Keratinocyte (primary cell): ENCODE measurements at regions not wholly inside any gene's neighbourhood (a gene's known extent, or its start where the extent isn't known, plus 50 kb on each side); places are given as distances from the start of the nearest gene placed in this dataset.

Experiments used
- DNase-seq: peaks from one replicate; pipeline ENCODE4 v3.0.0-alpha.2; 2011; ENCODE audit warnings: low read depth, missing footprints, low spot score
- FAIRE-seq: peaks from 2 replicates; lab custom pipeline; 2011; peaks lifted over from hg19 to GRCh38; lab: Jason Lieb, UNC
- H2AFZ ChIP-seq: 2 replicates; pipeline ENCODE4 v1.6.0; 2012; ENCODE audit warnings: low read length, control low read depth, inconsistent platforms; ENCODE audit not compliant: control insufficient read depth
- H3K27ac ChIP-seq: 2 replicates; pipeline ENCODE4 v1.5.1; 2011; ENCODE audit warnings: low read length; ENCODE audit not compliant: control insufficient read depth, insufficient read depth
- H3K27me3 ChIP-seq: 3 replicates; pipeline ENCODE4 v1.6.0; 2011; ENCODE audit warnings: low read length; ENCODE audit not compliant: control insufficient read depth, insufficient read depth; ENCODE audit errors: extremely low read depth
- H3K36me3 ChIP-seq, 2 experiments: 2 replicates in 1 of 2; 3 replicates in 1 of 2; pipeline ENCODE4 v1.5.1; 2011; ENCODE audit warnings: low read length in 2 of 2, mild to moderate bottlenecking in 1 of 2; ENCODE audit not compliant: control insufficient read depth in 2 of 2, insufficient read depth in 2 of 2; ENCODE audit errors: extremely low read depth in 1 of 2
- H3K4me1 ChIP-seq: 3 replicates; pipeline ENCODE4 v1.5.1; 2011; ENCODE audit warnings: low read length; ENCODE audit not compliant: control insufficient read depth, insufficient read depth; ENCODE audit errors: extremely low read depth
- H3K4me2 ChIP-seq: 3 replicates; pipeline ENCODE4 v1.6.0; 2011; ENCODE audit warnings: low read depth, low read length; ENCODE audit not compliant: control insufficient read depth, insufficient read depth; ENCODE audit errors: extremely low read depth
- H3K4me3 ChIP-seq, 3 experiments: fragments of 200-600 bp in 1 of 3; sonication (generic) in 1 of 3; 2 replicates in 2 of 3; 3 replicates in 1 of 3; pipeline ENCODE4 v1.5.1; 2011 to 2016; ENCODE audit warnings: low read length in 3 of 3, mild to moderate bottlenecking in 3 of 3, control low read depth in 2 of 3, inconsistent platforms in 1 of 3, low read depth in 1 of 3, mixed read lengths in 1 of 3, mixed run types in 1 of 3, moderate library complexity in 1 of 3; ENCODE audit not compliant: control insufficient read depth in 2 of 3, insufficient read depth in 2 of 3; ENCODE audit errors: extremely low read depth in 1 of 3
- H3K79me2 ChIP-seq: 2 replicates; pipeline ENCODE4 v1.6.0; 2012; ENCODE audit warnings: low read length; ENCODE audit not compliant: control insufficient read depth, insufficient read depth
- H3K9ac ChIP-seq: 3 replicates; pipeline ENCODE4 v1.6.0; 2011; ENCODE audit warnings: low read length; ENCODE audit not compliant: control insufficient read depth, insufficient read depth; ENCODE audit errors: extremely low read depth
- H3K9me1 ChIP-seq: 3 replicates; pipeline ENCODE4 v1.6.0; 2011; ENCODE audit warnings: low read length; ENCODE audit not compliant: control insufficient read depth, insufficient read depth; ENCODE audit errors: extremely low read depth
- H3K9me3 ChIP-seq: 2 replicates; pipeline ENCODE4 v1.5.1; 2012; ENCODE audit warnings: low read depth, low read length; ENCODE audit not compliant: control insufficient read depth
- H4K20me1 ChIP-seq: 3 replicates; pipeline ENCODE4 v1.6.0; 2011; ENCODE audit warnings: low read length; ENCODE audit not compliant: control insufficient read depth, insufficient read depth; ENCODE audit errors: extremely low read depth
- EZH2 ChIP-seq: IDR thresholded peaks from one replicate; pipeline ENCODE4 v1.6.1; 2012; ENCODE audit warnings: inconsistent platforms, mild to moderate bottlenecking, low read length, moderate library complexity
- dilution Hi-C: fragments of 300-500 bp; cut with MboI; formaldehyde crosslinking; loops from one replicate; pipeline ENCODE4 v1.7.0; 2020; ENCODE audit warnings: low sequenced_read_pairs; ENCODE audit not compliant: extremely low pct_ligation_motif_present
- TF ChIP-seq, protein P1 (sequence below), 3 experiments: IDR thresholded peaks in 1 of 3; conservative IDR thresholded peaks in 1 of 3; optimal IDR thresholded peaks in 1 of 3; 2 replicates in 2 of 3; 3 replicates in 1 of 3; pipeline versions ENCODE3 to v1.5.1; 2011; ENCODE audit warnings: low read length in 3 of 3, mild to moderate bottlenecking in 3 of 3, moderate library complexity in 2 of 3, control low read depth in 1 of 3, inconsistent platforms in 1 of 3; ENCODE audit not compliant: insufficient read depth in 2 of 3; ENCODE audit errors: extremely low read depth in 1 of 3

DNA sequence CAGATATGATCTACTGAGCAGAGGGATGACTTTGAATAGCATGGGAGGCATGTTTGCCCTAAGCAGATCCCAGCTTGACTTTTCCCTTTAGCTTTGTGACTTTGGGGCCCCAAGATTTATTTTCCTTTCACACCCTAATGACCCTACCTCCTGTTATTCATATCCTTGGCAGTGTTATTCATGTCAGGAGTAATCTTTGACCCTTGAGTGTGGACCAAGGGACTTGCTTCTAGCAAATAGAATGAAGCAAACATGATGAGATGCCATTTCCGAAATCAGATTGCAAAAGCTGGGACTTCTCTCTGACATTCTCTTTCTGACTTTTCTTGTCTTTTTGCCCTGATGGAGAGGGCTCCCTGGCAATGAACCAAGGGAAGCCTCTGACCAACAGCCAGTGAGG, 415.4 kb upstream of the PROK2 start:
- FAIRE-seq, result no peak

DNA sequence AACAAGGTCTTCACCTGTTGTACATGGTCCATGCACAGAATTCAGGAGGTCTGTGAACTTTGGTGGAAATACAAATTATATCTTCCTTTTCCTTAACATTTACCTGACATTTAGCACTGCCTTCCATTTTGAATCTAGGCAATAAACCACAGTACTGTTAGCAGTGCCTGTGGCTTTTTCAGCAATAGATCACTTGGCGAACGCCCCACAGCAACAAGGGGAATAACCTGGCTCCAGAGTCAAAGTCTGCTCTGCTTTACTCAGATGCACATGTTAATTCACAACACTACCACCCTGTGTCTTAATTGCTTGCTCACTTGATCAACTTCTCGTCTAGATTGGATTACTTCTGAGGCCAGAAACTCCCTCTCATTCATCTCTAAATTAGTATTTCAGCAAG, 414.6 kb upstream of the PROK2 start:
- DNase-seq (no peak), FAIRE-seq (no peak)
- H3K9me3 ChIP-seq, result peaks cover 6% of the 10 kb centered on the region
- no peaks in the 10 kb centered on the region for H3K79me2 ChIP-seq
- TF ChIP-seq, protein P1, sequence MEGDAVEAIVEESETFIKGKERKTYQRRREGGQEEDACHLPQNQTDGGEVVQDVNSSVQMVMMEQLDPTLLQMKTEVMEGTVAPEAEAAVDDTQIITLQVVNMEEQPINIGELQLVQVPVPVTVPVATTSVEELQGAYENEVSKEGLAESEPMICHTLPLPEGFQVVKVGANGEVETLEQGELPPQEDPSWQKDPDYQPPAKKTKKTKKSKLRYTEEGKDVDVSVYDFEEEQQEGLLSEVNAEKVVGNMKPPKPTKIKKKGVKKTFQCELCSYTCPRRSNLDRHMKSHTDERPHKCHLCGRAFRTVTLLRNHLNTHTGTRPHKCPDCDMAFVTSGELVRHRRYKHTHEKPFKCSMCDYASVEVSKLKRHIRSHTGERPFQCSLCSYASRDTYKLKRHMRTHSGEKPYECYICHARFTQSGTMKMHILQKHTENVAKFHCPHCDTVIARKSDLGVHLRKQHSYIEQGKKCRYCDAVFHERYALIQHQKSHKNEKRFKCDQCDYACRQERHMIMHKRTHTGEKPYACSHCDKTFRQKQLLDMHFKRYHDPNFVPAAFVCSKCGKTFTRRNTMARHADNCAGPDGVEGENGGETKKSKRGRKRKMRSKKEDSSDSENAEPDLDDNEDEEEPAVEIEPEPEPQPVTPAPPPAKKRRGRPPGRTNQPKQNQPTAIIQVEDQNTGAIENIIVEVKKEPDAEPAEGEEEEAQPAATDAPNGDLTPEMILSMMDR (optimal IDR thresholded peaks at IDR 0.05 in 1 of 3, IDR thresholded peaks at IDR 0.05 in 1 of 3, conservative IDR thresholded peaks at IDR 0.05 in 1 of 3; ENCODE audit: extremely low read depth in 1 of 3, insufficient read depth in 2 of 3, low read length in 3 of 3), result no peak
- no peak for TF ChIP-seq EZH2
- no peak overlapping the region for H2AFZ ChIP-seq
- peaks cover 15% of the 10 kb centered on the region for H3K27me3 ChIP-seq
- no peaks in the 10 kb centered on the region for H3K36me3 ChIP-seq
- dilution Hi-C loops, result no loop called here
- H3K9ac ChIP-seq, result no peak overlapping the region
- H3K4me3 ChIP-seq, result no peak overlapping the region
- H3K4me2 ChIP-seq, result no peak overlapping the region
- no peaks in the 10 kb centered on the region for H3K9me1 ChIP-seq
- no peaks in the 10 kb centered on the region for H4K20me1 ChIP-seq
- no peaks in the 10 kb centered on the region for H3K4me1 ChIP-seq
- no peak overlapping the region for H3K27ac ChIP-seq

More for the DNA sequence above, 415.4 kb upstream of the PROK2 start:
- Histone ChIP-seq H3K79me2 (no peaks in the 10 kb centered on the region), H3K4me2 (no peak overlapping the region), H3K4me3 (no peak overlapping the region), H4K20me1 (no peaks in the 10 kb centered on the region), H3K9me3 (peaks cover 6% of the 10 kb centered on the region), H3K4me1 (no peaks in the 10 kb centered on the region), H3K9ac (no peak overlapping the region), H3K27ac (no peak overlapping the region), H3K36me3 (no peaks in the 10 kb centered on the region), H3K9me1 (no peaks in the 10 kb centered on the region), H3K27me3 (peaks cover 15% of the 10 kb centered on the region), H2AFZ (no peak overlapping the region)
- dilution Hi-C loops, result no loop called here
- TF ChIP-seq, protein P1 (optimal IDR thresholded peaks at IDR 0.05 in 1 of 3, IDR thresholded peaks at IDR 0.05 in 1 of 3, conservative IDR thresholded peaks at IDR 0.05 in 1 of 3; ENCODE audit: extremely low read depth in 1 of 3, insufficient read depth in 2 of 3, low read length in 3 of 3), result no peak
- TF ChIP-seq EZH2, result no peak
- DNase-seq, result no peak
